Progenitor cell of endocrine pancreas (in vitro differentiated cells): ENCODE measurements at regions not wholly inside any gene's neighbourhood (a gene's known extent, or its start where the extent isn't known, plus 50 kb on each side); places are given as distances from the start of the nearest gene placed in this dataset.

Source experiments
- DNase-seq: peaks from one replicate; pipeline ENCODE4 v3.0.0; 2021; ENCODE audit warnings: low spot score; ENCODE audit not compliant: unreplicated experiment
- H3K27ac Mint-ChIP-seq: 2 replicates; pipeline ENCODE4 v1.8.0; 2021; ENCODE audit warnings: mild to moderate bottlenecking, moderate library complexity, mixed read lengths
- H3K27me3 Mint-ChIP-seq: 2 replicates; pipeline ENCODE4 v1.8.0; 2021; ENCODE audit warnings: mixed read lengths
- H3K36me3 Mint-ChIP-seq: 2 replicates; pipeline ENCODE4 v1.8.0; 2022; ENCODE audit warnings: mixed read lengths; ENCODE audit not compliant: insufficient read depth
- H3K4me1 Mint-ChIP-seq: 2 replicates; pipeline ENCODE4 v1.8.0; 2021; ENCODE audit warnings: low read depth, mixed read lengths
- H3K4me3 Mint-ChIP-seq: 2 replicates; pipeline ENCODE4 v1.8.0; 2021; ENCODE audit warnings: low read depth, mild to moderate bottlenecking, moderate library complexity, mixed read lengths
- H3K9me3 Mint-ChIP-seq: 2 replicates; pipeline ENCODE4 v1.8.0; 2021; ENCODE audit warnings: low read depth, mixed read lengths
- TF ChIP-seq, protein P1 (sequence below): fragments of 200-600 bp; sonication (generic); IDR thresholded peaks from one replicate; pipeline ENCODE4 v1.5.0; 2021; ENCODE audit warnings: antibody characterized with exemption, mild to moderate bottlenecking; ENCODE audit not compliant: unreplicated experiment

DNA sequence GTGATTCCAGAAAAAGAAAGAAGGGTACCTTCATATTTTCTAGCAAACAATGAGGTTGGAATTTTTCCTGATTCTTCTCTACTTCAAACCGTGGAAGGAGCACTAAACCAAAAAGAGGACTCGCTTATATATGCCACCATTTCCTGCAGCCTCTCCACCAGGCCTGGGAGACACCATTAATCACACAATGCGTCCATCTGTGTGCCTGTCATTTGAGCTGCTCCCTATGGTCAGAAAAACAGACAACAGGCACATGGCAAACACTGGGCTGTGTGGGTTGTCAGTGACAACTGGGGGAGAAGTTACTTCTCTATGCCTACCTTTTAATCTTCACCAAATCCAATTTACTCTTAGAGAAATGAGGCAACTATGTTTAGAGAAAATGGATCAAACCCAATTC lies 71.9 kb downstream of the NR2F2 start:
- Mint-ChIP-seq H3K4me3 (no peak overlapping the region), H3K9me3 (no peaks in the 10 kb centered on the region), H3K4me1 (peaks cover 1% of the 10 kb centered on the region), H3K36me3 (no peaks in the 10 kb centered on the region), H3K27me3 (peaks cover 83% of the 10 kb centered on the region), H3K27ac (no peak overlapping the region)
- no peak for DNase-seq
- TF ChIP-seq, protein P1, sequence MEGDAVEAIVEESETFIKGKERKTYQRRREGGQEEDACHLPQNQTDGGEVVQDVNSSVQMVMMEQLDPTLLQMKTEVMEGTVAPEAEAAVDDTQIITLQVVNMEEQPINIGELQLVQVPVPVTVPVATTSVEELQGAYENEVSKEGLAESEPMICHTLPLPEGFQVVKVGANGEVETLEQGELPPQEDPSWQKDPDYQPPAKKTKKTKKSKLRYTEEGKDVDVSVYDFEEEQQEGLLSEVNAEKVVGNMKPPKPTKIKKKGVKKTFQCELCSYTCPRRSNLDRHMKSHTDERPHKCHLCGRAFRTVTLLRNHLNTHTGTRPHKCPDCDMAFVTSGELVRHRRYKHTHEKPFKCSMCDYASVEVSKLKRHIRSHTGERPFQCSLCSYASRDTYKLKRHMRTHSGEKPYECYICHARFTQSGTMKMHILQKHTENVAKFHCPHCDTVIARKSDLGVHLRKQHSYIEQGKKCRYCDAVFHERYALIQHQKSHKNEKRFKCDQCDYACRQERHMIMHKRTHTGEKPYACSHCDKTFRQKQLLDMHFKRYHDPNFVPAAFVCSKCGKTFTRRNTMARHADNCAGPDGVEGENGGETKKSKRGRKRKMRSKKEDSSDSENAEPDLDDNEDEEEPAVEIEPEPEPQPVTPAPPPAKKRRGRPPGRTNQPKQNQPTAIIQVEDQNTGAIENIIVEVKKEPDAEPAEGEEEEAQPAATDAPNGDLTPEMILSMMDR = no peak

DNA sequence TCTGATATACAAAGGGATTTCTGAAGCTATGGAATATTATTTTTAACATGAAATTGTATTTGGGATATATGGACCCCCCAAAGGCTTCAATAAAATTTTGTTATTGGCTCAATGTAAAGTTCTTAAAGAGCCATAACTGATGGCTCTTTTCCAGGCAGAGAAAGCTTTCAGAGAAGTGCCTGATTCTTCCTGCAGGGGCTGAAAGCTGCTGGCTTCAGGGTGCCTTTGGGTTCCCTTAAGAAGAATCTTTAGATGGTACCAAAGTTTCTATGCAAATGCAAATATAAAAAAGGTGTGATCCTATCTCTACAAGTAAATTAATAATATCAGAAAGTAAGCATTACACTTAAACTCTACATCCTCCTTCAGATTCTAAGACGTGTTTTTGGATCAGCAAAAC lies 72.6 kb downstream of the NR2F2 start:
- DNase-seq = no peak

DNA sequence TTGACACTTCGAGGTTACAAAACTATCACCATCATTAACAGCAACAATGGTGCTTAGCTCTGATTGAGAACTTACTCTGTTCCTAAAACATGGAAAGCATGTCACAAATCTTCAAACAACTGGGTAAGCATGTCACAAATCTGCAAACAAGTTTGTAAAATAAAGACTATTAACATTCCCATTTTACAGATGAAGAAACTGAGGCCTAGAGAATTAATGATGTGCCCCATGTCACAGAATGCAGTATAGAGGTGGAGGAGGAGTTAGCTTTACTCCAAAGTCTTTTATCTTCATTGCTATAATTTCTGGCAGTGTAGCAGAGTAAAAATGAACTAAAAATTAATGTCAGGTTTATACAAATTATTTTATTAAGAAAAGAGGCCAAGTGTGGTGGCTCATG lies 73.4 kb downstream of the NR2F2 start:
- Mint-ChIP-seq H3K4me3 (no peak overlapping the region), H3K27me3 (peaks cover 81% of the 10 kb centered on the region), H3K4me1 (peaks cover under 1% of the 10 kb centered on the region), H3K36me3 (no peaks in the 10 kb centered on the region), H3K27ac (no peak overlapping the region), H3K9me3 (no peaks in the 10 kb centered on the region)
- TF ChIP-seq, protein P1 = no peak
- no peak for DNase-seq

More for the DNA sequence above, 72.6 kb downstream of the NR2F2 start:
- TF ChIP-seq, protein P1 = no peak
- Mint-ChIP-seq H3K9me3 (no peaks in the 10 kb centered on the region), H3K27me3 (peaks cover 83% of the 10 kb centered on the region), H3K27ac (no peak overlapping the region), H3K36me3 (no peaks in the 10 kb centered on the region), H3K4me3 (no peak overlapping the region), H3K4me1 (peaks cover 1% of the 10 kb centered on the region)

DNA sequence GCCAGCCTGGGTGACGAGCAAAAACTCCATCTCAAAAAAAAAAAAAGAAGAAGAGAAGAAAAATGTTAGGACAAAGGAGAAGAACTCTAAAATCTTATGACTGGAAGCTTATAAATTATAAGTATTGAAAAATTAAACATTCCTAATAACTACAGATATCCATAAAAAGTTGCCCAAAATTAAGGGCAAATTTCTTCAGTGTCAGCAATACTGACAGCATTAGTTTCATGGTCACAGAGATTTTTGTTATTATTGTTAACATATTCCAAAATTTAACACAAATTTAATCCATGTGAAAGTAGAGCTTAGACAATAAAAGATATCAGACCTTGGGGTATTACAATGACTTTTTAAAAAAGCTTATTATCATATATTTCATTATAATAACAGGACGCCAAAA lies 74.1 kb downstream of the NR2F2 start:
- H3K4me3 Mint-ChIP-seq = no peak overlapping the region
- TF ChIP-seq, protein P1 = no peak
- no peak for DNase-seq
- peaks cover 2% of the 10 kb centered on the region for H3K4me1 Mint-ChIP-seq
- no peaks in the 10 kb centered on the region for H3K9me3 Mint-ChIP-seq
- peaks cover 81% of the 10 kb centered on the region for H3K27me3 Mint-ChIP-seq
- H3K27ac Mint-ChIP-seq = no peak overlapping the region
- H3K36me3 Mint-ChIP-seq = no peaks in the 10 kb centered on the region

DNA sequence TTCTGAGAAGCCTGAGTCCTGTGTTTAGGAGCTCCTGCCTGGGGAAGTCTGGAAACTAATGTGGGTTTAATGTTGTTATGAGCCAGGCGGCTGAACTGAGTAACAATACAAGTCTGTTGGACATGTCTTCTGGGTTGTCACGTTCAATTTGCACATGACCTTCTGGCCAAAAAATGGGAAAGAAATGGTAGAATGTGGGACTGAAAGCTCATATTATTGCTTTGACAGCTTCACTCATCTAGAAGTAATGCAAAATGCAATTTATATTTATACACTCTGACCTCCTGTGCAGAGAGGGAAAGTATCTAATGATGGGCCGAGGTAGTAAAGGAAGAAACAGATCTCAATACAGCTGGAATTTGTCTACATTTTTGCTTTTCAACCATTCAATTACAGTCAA lies 75.8 kb downstream of the NR2F2 start:
- Mint-ChIP-seq H3K27ac (no peak overlapping the region), H3K9me3 (no peaks in the 10 kb centered on the region), H3K4me3 (no peak overlapping the region), H3K27me3 (peaks cover 88% of the 10 kb centered on the region), H3K4me1 (peaks cover 5% of the 10 kb centered on the region), H3K36me3 (no peaks in the 10 kb centered on the region)
- DNase-seq = no peak
- TF ChIP-seq, protein P1 = no peak
